HepG2 (cell line): ENCODE measurements at regions not wholly inside any gene's neighbourhood (a gene's known extent, or its start where the extent isn't known, plus 50 kb on each side); places are given as distances from the start of the nearest gene placed in this dataset.
A peak's percentile ranks its signal among the peaks of the same experiment; 100 is the strongest.
"Not testable (repeated sequence)": the region's sequence is repeated elsewhere in the genome, so short reads cannot be mapped to it uniquely, and the experiment has no call there.

Source experiments
- ATAC-seq: fragments of 200-7000 bp; cut with Tn5 transposase; 3 replicates; pipeline ENCODE4 v1.9.1; 2020; ENCODE audit warnings: mild to moderate bottlenecking, moderate library complexity
- BruUV-seq: library from RNA; stranded (reverse); fragments of 400-500 nt; replicated peaks from 2 replicates; lab custom pipeline; 2021; lab: Mats Ljungman, UMichigan
- CTCF ChIA-PET: fragments of 300-600 bp; formaldehyde crosslinking; extraction: SDS; loops from one replicate; lab custom pipeline; 2021; ENCODE audit warnings: low total read pairs, inconsistent platforms, low intra/inter-chr PET ratio; lab: Yijun Ruan, JAX
- POLR2A ChIA-PET: fragments of 350-600 bp; sonication (Branson Sonifier 250); formaldehyde crosslinking; loops from one replicate; lab custom pipeline; 2020; ENCODE audit warnings: antibody characterized with exemption, inconsistent platforms; lab: Yijun Ruan, JAX
- DNase-seq: peaks from one replicate; pipeline ENCODE4 v3.0.0-alpha.2; 2015; ENCODE audit warnings: low spot score
- FAIRE-seq: peaks from 3 replicates; lab custom pipeline; 2011; peaks lifted over from hg19 to GRCh38; lab: Jason Lieb, UNC
- H2AFZ ChIP-seq: one replicate; pipeline ENCODE4 v1.6.1; 2011; ENCODE audit warnings: low read length, inconsistent platforms
- H3K27ac ChIP-seq: fragments of 300-600 bp; 3 replicates; pipeline ENCODE4 v1.8.0; 2011; ENCODE audit warnings: mixed run types, mild to moderate bottlenecking, mixed read lengths, low read length, inconsistent platforms; ENCODE audit not compliant: insufficient read depth; ENCODE audit errors: extremely low read length
- H3K27me3 ChIP-seq, 2 experiments: fragments of 200-600 bp in 1 of 2; 2 replicates in 1 of 2; 3 replicates in 1 of 2; pipeline versions ENCODE4 v1.6.0 to v1.8.0; 2011; ENCODE audit warnings: low read length in 2 of 2, mild to moderate bottlenecking in 2 of 2, moderate library complexity in 2 of 2, inconsistent platforms in 1 of 2; ENCODE audit not compliant: insufficient read depth in 2 of 2, control insufficient read depth in 1 of 2
- H3K36me3 ChIP-seq, 2 experiments: fragments of 200-600 bp in 1 of 2; replicated peaks in 1 of 2; 2 replicates in 1 of 2; 3 replicates in 1 of 2; pipeline versions ENCODE4 v1.5.1 to v1.8.0; 2011; ENCODE audit warnings: low read length in 2 of 2, inconsistent platforms in 1 of 2; ENCODE audit not compliant: insufficient read depth in 2 of 2, control insufficient read depth in 1 of 2
- H3K4me1 ChIP-seq: 2 replicates; pipeline ENCODE4 v1.5.1; 2012; ENCODE audit warnings: low read length, inconsistent platforms; ENCODE audit not compliant: insufficient read depth
- H3K4me2 ChIP-seq: 2 replicates; pipeline ENCODE4 v1.6.0; 2011; ENCODE audit warnings: low read depth, low read length, inconsistent platforms
- H3K4me3 ChIP-seq, 3 experiments: fragments of 200-600 bp in 1 of 3; sonication (generic), shearing (Covaris generic) in 1 of 3; replicated peaks in 1 of 3; 2 replicates each; pipeline ENCODE4 v1.5.1; 2011 to 2016; ENCODE audit warnings: low read length in 3 of 3, inconsistent platforms in 2 of 3, low read depth in 2 of 3, mild to moderate bottlenecking in 2 of 3, control low read depth in 1 of 3, mixed read lengths in 1 of 3; ENCODE audit not compliant: insufficient read depth in 1 of 3
- H3K79me2 ChIP-seq: one replicate; pipeline ENCODE4 v1.6.1; 2011; ENCODE audit warnings: low read length, inconsistent platforms; ENCODE audit not compliant: insufficient read depth
- H3K9ac ChIP-seq: 2 replicates; pipeline ENCODE4 v1.6.0; 2011; ENCODE audit warnings: mild to moderate bottlenecking, low read depth, low read length, inconsistent platforms; ENCODE audit not compliant: insufficient read depth
- H3K9me3 ChIP-seq: 2 replicates; pipeline ENCODE4 v1.5.1; 2012; ENCODE audit warnings: mild to moderate bottlenecking, low read length
- H4K20me1 ChIP-seq: 2 replicates; pipeline ENCODE4 v1.6.0; 2011; ENCODE audit warnings: inconsistent platforms, mild to moderate bottlenecking, low read length, moderate library complexity; ENCODE audit not compliant: insufficient read depth
- HNF1A ChIP-seq, 2 experiments: sonication (generic) in 1 of 2; formaldehyde crosslinking in 1 of 2; IDR thresholded peaks; 2 replicates each; pipeline versions ENCODE4 v1.4.0 to v1.6.1; 2016 to 2020; ENCODE audit warnings: borderline replicate concordance in 1 of 2, low read depth in 1 of 2, mild to moderate bottlenecking in 1 of 2, missing genetic modification reagents in 1 of 2
- MIXL1 ChIP-seq: IDR thresholded peaks from 2 replicates; pipeline ENCODE4 v1.6.1; 2016
- ONECUT2 ChIP-seq: sonication (generic); formaldehyde crosslinking; IDR thresholded peaks from 2 replicates; pipeline ENCODE4 v1.4.0; 2020; ENCODE audit warnings: missing genetic modification reagents
- PATZ1 ChIP-seq: sonication (generic); formaldehyde crosslinking; IDR thresholded peaks from 2 replicates; pipeline ENCODE4 v1.4.0; 2020; ENCODE audit warnings: missing genetic modification reagents
- PAXIP1 ChIP-seq: sonication (generic); formaldehyde crosslinking; conservative IDR thresholded peaks from 2 replicates; pipeline ENCODE4 v1.4.0; 2020; ENCODE audit warnings: mild to moderate bottlenecking, missing genetic modification reagents, moderate library complexity
- RORA ChIP-seq: sonication (generic); formaldehyde crosslinking; IDR thresholded peaks from 2 replicates; pipeline ENCODE4 v1.5.0; 2020; ENCODE audit warnings: mild to moderate bottlenecking, missing genetic modification reagents, moderate library complexity
- ZFX ChIP-seq: sonication (generic); formaldehyde crosslinking; IDR thresholded peaks from 2 replicates; pipeline ENCODE4 v1.4.0; 2020; ENCODE audit warnings: mild to moderate bottlenecking, low read depth, missing genetic modification reagents, moderate library complexity
- WGBS: methylation state at CpG from one replicate; pipeline ENCODE4 v1.1.6; 2017; ENCODE audit warnings: low lambda C conversion rate; 5-methylcytosine and 5-hydroxymethylcytosine counted together
- in situ Hi-C: cut with HindIII; loops from 2 replicates; pipeline ENCODE4 v1.10.0; 2017; ENCODE audit warnings: low pct_unique_long_range_greater_than_20kb; ENCODE audit not compliant: extremely low pct_ligation_motif_present
- intact Hi-C: fragments of 100-400 bp; cut with micrococcal nuclease; formaldehyde crosslinking; loops from one replicate; pipeline ENCODE4 v1.10.0; 2022; ENCODE audit not compliant: unreplicated experiment
- TF ChIP-seq, protein P1 (sequence below): sonication (generic); formaldehyde crosslinking; IDR thresholded peaks from 2 replicates; pipeline ENCODE4 v1.4.0; 2020; ENCODE audit warnings: missing genetic modification reagents

DNA sequence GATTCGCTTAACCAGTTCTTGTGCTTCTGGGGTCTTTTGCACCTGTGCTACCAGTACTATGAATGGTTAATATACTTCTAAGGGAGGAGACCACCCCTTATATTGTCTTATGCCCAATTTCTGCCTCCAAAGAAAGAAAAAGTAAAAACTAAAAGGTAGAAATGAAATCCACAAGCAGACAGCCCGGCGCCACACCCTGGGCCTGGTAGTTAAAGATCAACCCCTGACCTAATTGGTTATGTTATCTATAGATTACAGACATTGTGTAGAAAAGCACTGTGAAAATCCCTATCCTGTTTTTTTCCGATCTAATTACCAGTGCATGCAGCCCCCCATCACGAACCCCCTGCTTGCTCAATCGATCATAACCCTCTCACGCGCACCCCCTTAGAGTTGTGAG, 81.5 kb downstream of the GCNT4 start:
- Histone ChIP-seq H3K9ac (peak overlapping the region; percentile 1; the same call in 1 of the 2 replicates), H3K4me1 (peaks cover 46% of the 10 kb centered on the region), H3K4me2 (peak overlapping the region; percentile 43), H3K27ac (peak overlapping the region; percentile 65), H3K9me3 (peaks cover 12% of the 10 kb centered on the region; the same call in 1 of the 2 replicates)
- H3K4me3 ChIP-seq; POLR2A ChIA-PET; H3K79me2 ChIP-seq; CTCF ChIA-PET; BruUV-seq; H4K20me1 ChIP-seq; in situ Hi-C loops; H2AFZ ChIP-seq; ATAC-seq; DNase-seq; intact Hi-C loops; FAIRE-seq; H3K27me3 ChIP-seq; H3K36me3 ChIP-seq; TF ChIP-seq HNF1A (CRISPR knock-in tag; IDR thresholded peaks at IDR 0.05; ENCODE audit: borderline replicate concordance): not testable (repeated sequence)
- WGBS = 14% methylated on average over 8 of the region's 8 CpGs
- peak; percentile 12; the same call in 1 of the 2 replicates for TF ChIP-seq HNF1A (IDR thresholded peaks at IDR 0.05; ENCODE audit: low read depth)
- peak; percentile 42; the same call in 1 of the 2 replicates for TF ChIP-seq ONECUT2 (CRISPR knock-in tag)
- 0 out of 2 replicates have a peak, but pooled peaks have one; percentile 19 for TF ChIP-seq ZFX (CRISPR knock-in tag)
- TF ChIP-seq, protein P1, sequence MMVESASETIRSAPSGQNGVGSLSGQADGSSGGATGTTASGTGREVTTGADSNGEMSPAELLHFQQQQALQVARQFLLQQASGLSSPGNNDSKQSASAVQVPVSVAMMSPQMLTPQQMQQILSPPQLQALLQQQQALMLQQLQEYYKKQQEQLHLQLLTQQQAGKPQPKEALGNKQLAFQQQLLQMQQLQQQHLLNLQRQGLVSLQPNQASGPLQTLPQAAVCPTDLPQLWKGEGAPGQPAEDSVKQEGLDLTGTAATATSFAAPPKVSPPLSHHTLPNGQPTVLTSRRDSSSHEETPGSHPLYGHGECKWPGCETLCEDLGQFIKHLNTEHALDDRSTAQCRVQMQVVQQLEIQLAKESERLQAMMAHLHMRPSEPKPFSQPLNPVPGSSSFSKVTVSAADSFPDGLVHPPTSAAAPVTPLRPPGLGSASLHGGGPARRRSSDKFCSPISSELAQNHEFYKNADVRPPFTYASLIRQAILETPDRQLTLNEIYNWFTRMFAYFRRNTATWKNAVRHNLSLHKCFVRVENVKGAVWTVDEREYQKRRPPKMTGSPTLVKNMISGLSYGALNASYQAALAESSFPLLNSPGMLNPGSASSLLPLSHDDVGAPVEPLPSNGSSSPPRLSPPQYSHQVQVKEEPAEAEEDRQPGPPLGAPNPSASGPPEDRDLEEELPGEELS (CRISPR knock-in tag) = peak; percentile 9; the same call in 1 of the 2 replicates
- 0 out of 2 replicates have a peak, but pooled peaks have one; percentile 24 for TF ChIP-seq PAXIP1 (CRISPR knock-in tag)
- TF ChIP-seq MIXL1 (CRISPR knock-in tag) = peak; percentile 59; the same call in 1 of the 2 replicates
- 0 out of 2 replicates have a peak, but pooled peaks have one; percentile 11 for TF ChIP-seq PATZ1 (CRISPR knock-in tag)
- 0 out of 2 replicates have a peak, but pooled peaks have one; percentile 28 for TF ChIP-seq RORA (CRISPR knock-in tag)
